ENCODE measurements at regions not wholly inside any gene's neighbourhood (a gene's known extent, or its start where the extent isn't known, plus 50 kb on each side); places are given as distances from the start of the nearest gene placed in this dataset.
"Not testable (repeated sequence)": the region's sequence is repeated elsewhere in the genome, so short reads cannot be mapped to it uniquely, and the experiment has no call there.

- not testable (repeated sequence) for TF ChIP-seq CTCF (IDR thresholded peaks at IDR 0.05; ENCODE audit: low read length); EZH2 (IDR thresholded peaks at IDR 0.05; ENCODE audit: borderline replicate concordance, low read length)
These were observed 931.6 kb upstream of the MDGA2 start for GRCh38 chr14:48606960-48607359.
